ENCODE measurements at regions not wholly inside any gene's neighbourhood (a gene's known extent, or its start where the extent isn't known, plus 50 kb on each side); places are given as distances from the start of the nearest gene placed in this dataset.
"Not testable (repeated sequence)": the region's sequence is repeated elsewhere in the genome, so short reads cannot be mapped to it uniquely, and the experiment has no call there.

DNA sequence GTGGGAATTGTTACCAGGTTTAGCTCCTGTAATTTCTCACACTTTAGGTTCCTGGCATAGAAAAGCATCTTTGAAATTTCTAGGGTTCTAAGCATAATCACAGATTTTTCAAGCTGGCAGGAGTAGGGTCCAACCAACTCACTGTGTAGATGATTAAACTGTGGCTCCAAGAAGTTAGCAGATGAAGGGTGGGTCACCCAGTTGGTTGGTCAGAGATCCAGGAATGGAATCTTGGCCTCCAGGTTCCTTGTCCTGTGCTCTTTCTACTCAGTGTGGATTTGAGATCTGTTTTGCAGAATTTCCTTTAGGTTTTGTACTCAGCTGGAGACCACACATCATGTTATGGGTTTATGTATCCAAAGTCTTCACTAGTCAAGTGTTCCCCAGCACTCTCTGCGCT, 90.3 kb upstream of the MAML3 start:
- no peak for DNase-seq

DNA sequence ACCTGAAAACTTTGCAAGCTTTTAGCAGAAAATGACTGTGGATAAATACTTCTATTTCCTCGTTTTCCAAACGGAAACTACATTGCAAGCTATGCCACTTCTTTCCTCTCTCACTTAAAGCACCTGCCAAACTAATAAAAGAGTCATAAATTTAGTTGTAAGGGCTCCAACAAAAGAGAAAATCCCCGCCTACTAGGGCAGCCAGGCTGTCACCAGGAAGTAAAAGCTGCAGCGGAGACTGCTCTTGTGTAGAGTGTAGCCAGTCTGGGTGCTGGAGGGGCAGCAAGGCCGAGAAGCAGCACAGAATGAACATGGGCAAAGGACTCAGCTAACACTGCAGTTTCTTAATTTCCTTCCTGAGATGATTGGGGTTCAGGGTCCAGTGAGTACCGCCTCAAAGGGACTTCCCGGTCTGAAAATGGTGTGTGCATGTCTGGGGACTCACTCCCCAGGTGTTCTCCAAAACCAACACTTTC, 89.3 kb upstream of the MAML3 start:
- DNase-seq = no peak

DNA sequence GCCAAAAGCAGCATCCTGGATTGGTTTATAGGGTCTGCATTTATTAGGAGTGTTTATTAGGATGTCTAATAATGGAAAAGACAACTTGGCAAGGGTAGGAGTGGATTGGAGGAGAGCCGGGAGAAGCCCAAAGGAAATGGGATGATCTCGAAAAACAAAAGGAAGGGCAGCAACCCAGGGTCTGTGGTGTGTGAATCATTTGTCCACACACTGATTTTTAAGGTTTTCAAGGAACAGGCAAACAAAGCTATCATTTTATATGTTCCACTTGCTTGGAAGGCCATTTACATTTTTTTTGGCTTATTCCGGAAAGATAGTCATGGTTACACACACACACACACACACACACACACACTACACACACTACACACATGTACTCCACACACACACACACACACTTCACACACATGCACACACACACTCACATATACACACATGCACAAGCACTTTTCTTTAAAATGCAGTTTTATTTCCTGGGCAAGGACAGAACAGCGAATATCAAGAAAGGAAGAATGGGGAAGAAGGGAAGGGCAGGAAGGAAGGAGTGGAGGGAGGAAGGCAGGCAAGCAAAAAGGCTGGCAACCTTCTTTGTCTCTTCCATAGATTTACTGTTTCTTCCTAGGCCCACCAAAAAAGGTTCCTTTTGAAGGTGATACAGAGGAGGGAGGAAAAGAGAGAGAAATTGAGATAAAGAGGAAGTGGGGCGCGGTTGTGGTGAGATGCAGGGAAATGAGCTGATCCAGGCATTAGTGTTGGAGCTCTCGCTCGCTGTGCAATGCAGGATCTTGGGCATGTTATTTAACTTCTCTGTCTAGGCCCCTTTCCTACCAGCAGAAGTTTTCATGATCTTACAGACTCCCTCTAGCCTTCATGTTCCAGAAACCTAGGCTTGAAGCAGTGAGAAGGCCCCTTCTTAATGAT, 88.6 kb upstream of the MAML3 start:
- DNase-seq = no peak

DNA sequence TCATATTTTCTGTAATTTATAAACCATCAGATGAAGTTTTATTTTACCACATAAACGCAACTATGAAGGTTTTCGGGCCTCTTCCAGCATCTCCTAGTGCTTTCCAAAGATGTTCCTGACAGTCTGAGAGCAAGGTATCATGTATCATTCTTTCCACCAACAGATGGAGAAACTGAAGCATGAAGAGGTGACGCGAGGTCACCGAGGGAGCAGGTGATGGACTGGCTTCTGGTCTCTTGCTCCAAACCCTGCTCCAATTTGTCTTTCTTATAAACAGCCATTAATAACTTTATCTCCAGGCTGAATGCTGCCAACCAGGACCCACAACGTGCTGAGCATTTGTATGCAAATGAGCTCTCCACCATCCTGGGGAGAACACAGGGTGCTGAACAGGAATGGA, 86.3 kb upstream of the MAML3 start:
- DNase-seq = peak; percentile 84

DNA sequence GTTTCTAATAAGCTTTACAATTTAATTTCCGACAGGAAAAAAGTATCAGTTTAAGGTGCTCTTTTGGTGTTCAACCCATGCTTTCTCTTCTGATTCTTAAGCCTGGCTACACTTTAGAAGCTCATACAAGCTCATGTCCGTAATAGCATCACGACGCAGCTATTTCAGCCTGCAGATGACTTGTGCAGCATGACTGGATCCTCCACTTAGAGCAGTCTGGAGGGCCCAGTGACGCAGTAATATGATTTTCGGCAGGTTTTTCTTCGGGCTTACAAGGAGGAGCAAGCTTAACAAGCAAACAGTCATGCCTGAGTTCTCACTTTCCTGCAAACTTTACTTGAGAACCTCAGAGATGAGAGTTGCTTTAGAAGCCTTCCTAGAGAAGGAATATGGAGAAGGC, 85.3 kb upstream of the MAML3 start:
- peak; percentile 33 for DNase-seq

DNA sequence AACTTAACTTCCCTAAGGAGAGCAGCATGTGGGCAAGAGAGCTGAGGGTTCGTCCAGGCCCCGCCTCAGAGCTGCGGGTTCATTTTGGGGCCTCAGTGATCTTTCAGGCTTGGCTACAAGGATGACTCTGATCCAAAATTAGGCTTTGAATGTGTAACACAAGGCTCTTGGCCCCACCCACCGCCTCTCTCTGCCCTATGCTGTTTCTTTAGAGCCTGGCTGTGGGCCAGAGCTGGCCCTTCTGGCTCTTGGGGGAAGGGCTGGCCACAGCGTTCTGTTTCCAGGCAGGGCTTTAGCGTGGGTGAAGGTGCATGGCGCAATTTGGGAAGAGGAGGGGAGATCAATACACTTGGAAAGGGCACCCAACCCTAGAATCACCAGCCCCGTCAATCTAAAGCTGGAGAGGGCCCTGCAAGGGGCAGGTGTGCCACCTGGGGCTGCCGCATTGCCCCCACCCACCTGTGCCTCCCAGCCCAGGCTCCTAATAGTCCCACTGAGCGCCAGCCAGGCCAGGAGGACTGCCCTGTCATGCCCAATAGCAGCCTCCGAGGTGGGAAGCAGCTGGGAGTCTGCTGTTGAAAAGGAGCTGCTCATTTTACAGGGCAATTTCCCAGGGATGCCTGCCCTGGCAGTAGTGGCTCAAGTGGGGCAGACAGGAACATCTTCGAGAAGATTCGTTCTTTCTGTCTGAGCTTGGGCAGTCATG, 84.5 kb upstream of the MAML3 start:
- DNase-seq = peak; percentile 86

DNA sequence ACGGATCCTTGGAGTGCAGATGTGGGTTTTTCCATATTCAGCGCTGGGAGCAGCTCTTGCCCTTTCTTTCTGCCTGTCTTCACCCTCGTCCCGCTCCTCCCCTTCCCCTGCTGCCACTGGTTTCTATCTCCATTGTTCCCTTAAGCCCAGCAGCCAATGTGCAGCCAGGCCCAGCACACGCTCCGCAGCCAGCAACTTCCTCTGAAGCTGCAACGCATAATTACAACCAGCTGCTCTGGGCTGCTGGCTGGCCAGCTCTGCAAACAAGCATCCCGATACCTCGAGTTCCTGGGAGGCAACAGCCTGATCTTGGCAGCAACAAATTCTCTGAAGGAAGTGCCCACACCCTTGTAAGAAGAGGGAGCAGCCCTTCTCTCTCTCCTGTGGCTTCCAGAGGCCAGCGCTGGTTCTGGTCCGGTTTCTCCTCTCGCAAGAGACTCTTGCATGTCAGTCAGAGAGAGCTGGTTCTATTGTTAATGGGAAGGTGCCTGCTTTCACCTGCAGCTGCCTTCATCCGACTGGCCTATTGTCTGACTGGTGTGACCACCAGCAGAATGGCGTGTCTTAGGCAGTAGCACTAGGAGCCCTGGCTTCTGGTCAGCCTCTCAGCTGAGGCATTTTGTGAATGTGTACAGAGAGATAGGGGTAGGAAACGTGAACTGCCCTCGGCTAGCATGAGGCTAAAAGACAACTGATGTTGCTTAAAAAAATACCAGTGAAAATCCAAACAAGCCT, 83.8 kb upstream of the MAML3 start:
- DNase-seq = peak; percentile 95

DNA sequence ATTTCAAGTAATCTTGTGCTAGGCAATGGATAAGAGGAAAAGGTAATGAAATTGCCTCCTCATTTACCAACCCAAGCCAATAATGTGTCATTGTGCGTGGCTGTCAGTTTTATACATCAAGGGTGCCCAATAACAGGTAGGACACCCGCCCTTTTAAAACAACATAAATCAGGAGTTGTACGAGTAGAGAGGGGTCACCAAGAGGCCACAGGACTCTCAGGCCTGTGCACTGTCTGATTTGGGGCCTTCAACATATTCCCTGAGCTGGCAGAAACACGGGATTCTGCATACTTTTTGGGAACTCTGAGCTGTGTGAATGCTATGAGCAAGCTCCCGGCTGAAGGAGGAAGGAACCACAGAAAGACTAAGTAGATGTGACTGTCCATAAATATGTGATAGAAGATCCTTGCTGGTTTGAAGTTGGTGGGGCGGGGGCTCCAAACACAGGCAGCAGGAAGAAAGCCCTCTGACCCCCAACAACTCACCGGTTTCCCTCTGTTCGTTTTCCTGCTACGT, 82.7 kb upstream of the MAML3 start:
- no peak for DNase-seq

DNA sequence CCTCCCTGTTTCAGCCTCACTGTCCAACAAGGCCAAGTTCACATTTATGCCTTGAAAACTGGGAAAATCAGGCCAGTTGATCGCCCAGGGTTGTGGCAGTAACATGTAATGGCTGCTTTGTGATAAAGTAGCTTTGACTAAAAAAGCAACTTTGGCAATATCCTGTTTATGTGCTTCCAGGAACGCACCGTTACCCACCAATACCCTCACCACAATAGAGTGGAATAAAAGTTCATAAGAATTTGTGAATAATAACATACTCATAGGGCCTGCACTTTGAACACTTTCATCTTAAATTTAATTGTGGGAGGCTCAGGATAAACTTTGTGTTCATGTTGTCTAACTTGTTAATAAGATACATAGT, 80.7 kb upstream of the MAML3 start:
- DNase-seq = no peak

DNA sequence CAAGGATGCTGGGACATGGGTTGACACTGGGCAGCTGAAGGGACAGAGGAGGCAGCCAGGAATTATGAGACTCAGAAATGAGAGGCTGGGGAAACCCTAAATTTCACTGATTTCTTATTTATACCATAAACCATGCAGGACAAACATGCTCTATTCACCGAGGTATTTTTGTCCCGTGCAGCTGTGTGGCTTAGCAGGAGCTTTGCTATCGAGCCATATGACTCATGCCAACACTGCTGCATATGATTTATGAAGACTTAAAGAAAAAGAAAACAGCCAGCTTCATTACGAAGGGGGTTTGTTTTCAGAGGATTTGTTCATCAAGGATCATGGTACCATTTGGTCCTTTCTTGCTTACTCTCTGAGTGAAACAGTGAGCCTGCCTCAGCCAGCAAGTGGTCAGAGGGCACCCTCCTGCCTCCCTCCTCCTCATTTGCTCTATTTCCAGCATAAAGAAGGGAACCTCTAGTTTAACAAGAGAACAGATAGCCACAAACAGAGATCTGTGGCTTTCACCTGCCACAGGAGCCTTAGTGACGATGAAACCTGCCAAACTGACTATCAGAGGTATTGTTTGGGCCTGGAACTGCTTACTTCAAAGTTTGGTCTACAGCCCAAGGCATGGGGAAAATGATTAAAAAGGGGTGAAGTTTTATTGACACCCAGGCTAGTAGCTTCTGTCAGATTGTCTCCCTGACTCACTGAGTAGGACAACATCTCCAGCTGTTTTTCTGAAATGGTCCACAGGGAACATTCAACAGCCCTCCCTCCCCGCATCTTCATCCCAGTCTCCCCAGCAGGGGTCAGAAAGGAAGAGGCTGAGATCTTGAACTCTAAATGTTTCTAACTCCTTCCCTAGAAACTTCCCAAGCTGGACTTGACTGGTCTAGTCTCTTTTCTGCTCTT, 80.1 kb upstream of the MAML3 start:
- no peak for DNase-seq

DNA sequence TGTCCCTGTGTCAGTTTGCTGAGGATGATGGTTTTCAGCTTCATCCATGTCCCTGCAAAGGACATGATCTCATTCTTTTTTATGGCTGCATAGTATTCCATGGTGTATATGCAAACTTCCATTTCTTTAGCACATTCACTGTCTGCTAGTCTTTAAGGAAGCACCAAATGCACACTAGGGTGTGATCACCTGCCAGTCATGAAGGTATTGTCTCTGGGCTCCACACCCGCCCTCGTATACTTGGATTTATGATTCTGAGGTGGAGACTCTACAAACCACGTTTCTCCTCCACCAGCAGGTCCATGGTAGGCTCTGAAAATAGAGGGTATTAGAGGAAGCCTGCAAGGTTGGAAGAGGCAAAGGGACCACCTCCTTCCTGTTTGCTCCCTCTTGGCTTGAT, 75.9 kb upstream of the MAML3 start:
- DNase-seq = no peak

DNA sequence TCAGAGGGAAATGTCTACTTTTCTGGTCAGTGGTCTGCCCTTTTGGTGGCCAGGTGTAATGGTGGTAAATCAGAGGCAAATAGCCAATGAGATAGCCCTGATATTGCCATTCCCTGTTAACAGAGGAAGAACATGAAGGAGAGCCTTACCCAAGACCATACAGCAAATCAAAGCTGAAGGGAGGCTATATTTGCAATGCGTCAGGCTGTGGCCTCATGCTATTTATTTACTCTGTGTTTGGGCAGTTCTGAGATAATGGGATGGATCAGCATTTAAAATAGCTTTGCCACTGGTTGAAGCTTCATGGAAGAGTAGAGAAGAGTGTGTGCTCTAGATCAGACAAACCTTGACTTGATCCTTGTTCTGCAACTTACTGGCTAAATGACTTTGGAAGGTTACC, 73.3 kb upstream of the MAML3 start:
- DNase-seq = no peak

DNA sequence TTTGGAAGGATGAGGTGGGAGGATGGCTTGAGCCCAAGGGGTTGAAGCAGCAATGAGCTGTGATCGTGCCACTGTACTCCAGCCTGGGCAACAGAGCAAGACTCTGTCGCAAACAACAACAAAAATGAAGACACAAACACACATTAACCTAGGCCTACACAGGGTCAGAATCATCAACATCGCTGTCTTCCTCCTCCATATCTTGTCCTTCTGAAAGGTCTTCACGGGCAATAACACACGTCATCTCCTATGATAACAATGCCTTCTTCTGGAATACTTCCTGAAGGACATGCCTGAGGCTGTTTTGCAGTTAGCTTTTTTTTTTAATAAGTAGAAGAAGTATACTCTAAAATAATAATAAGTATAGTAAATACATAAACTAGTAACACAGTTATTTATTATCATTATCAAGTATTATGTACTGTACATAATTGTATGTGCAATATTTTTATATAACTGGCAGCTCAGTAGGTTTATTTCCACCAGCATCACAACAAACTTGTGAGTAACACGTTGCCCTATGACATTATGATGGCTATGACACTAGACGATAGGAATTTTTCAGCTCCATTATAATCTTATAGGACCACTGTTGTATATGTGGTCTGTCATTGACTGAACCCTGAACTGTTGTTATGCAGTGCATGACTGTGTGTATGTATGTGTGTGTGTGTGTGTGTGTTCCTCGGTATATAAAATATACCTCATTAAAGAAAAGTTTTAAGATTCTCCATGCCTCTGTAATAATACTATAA, 69.2 kb upstream of the MAML3 start:
- DNase-seq = no peak

DNA sequence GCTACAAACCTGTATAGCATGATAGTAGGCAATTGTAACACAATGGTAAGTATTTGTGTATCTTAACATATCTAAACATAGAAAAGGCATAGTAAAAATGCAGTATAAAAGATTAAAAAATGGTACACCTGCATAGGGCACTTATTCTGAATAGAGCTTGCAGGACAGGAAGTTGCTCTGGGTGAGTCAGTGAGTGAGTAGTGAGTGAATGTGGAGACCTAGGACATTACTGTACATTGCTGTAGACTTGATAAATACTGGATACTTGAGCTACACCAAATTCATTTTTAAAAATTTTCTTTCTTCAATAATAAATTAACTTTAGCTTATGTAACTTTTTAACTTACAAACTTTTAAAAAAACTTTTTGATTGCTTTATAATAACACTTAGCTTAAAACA, 68.2 kb upstream of the MAML3 start:
- no peak for DNase-seq

DNA sequence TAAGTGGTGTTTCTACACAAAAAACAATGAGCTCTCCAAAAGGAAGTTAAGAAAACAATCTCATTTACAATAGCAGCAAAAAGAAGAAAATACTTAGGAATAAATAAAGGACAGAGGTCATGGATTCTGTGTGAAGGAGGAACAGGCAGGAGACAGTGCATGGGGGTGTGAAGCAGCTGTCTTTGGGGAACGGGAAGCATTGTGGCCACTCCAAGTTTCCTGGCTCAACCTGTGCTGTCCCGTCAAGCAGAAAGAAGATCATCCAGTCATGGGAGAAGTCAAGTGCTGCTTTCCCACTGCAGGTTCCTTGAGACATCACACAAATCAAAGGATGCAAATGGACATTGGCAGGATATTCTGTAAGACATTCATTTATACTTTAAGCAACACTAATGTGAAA, 66.1 kb upstream of the MAML3 start:
- no peak for DNase-seq

DNA sequence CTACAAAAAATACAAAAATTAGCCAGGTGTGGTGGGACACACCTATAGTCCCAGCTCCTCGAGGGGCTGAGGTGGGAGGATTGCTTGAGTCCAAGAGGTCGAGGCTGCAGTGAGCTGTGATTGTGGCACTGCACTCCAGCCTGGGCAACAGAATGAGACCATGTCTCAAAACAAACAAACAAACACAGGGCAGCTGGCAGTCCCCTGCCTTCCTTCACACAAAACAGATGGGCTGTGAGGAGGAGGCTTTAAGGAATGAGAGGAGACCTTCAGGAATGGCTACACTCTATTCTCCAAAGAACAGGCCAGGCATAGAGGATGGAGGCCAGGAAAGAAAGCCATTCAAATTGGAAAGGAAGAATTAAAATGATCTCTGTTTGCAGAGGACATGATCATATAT, 65.6 kb upstream of the MAML3 start:
- no peak for DNase-seq

DNA sequence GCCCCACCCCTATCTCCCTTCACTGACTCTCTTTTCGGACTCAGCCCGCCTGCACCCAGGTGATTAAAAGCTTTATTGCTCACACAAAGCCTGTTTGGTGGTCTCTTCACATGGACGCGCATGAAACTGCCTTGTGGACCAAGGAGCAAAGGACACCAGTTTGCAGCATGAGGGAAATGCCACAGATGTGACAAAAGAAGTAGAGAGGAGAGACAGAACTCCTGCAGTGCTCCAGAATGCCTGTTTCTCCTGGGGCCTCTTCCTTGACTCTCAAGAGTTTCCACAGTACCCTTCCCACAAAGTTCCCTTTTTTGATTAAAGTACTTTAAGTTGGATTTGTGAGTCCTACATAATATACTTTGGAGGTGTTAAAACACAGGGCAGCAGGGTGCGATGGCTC, 65.1 kb upstream of the MAML3 start:
- DNase-seq = not testable (repeated sequence)

DNA sequence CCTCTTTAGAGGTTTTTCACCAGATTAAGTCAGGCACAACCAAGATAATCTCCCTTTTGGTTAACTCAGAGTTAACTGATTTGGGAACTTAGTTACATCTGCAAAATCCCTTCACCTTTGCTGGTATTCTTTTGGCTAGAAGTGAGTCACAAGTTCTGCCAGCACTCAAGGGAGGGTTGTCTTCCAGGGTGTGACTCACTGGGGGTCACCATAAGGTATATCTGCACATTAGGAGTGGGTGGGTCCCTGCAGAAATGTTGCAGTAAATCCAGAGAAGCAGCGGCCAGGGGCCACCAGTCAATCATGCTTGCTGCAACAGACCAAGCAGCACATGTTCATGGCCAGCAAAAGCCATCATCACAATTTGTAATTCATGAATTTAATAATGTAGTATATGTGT, 59.8 kb upstream of the MAML3 start:
- DNase-seq = no peak

DNA sequence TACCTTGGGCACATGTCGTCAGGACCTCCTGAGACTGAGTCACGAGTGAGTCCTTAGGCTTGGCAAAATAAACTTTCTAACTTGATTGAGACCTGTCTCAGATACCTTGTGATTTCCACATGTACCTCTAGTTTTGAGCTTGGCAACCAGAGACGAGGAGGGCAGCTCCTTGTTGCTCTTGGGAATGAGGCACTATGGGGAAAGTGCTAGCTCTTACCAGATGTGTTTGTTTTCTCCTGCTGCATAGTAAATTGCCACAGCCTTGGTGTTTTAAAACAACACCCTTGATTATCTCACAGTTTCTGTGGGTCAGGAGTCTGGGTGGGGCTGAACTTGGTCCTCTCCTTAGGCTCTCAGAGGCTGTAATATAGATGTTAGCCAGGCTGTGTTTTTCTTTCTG, 59.1 kb upstream of the MAML3 start:
- no peak for DNase-seq

DNA sequence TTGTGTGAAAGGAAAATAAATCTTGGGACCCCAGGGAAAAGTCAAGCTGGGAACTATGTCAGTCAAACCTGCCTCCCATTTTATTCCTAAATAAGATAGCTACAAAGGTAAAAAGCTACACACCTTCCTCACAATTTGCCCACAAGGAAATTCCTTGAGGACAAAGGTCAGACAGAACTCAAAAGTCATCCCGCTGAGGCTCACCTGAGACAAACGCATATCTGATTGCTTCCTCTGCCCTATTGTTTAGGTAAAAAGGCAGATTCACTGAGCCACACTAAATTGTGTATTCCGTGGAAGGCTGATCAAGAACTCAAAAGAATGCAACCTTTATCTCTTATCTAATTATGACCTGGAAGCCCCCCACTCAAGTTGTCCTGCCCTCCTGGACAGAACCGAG, 58.7 kb upstream of the MAML3 start:
- DNase-seq = no peak

DNA sequence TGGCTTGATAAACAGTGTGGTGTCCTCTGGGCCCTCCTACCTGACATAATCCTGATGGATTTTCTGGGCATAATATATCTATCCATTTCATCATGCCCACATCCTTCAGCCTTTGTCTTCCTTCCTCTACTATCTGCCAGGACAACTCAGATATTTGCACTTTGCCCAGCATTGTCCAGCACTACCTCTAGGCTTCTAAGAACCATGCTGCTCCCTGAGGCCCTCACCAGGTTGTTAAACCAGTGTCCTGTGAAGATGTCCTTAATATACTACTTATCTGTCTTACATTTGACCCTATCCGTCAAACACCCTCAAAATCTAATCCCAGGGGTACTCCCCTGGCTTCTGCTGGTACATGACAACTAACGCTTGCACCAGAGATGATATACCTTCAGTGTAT, 58.2 kb upstream of the MAML3 start:
- DNase-seq = no peak

DNA sequence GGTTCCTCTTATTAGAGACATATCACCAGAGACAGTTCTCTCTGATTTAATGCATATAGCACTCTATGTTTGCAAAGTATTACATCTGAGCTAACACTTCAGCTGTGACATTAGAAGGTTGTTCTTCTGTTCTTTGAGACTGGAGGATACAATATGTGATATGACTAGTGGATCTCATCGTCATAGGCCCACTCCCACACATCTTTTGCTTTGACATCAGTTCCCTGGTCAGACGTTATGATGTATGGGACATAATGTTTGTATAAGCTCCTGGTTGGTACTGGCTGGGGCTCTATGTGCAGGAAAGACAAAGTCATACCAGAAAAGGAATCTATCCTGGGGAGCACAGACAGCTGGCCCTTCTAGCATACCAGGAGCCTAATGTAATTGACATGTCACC, 57.7 kb upstream of the MAML3 start:
- no peak for DNase-seq
